ENCODE measurements at regions not wholly inside any gene's neighbourhood (a gene's known extent, or its start where the extent isn't known, plus 50 kb on each side); places are given as distances from the start of the nearest gene placed in this dataset.

- no peak overlapping the region for H3K14ac ChIP-seq (replicated peaks; ENCODE audit: low read depth, low read length)
- H3K9me3 ChIP-seq (ENCODE audit: control insufficient read depth, insufficient read depth, low read length) = no peaks in the 10 kb centered on the region
- no peak overlapping the region for H4K8ac ChIP-seq (ENCODE audit: low read depth in 2 of 2, low read length in 2 of 2)
- no peak overlapping the region for H3K4me2 ChIP-seq (ENCODE audit: low read depth, low read length)
- no peak overlapping the region for H2BK120ac ChIP-seq (ENCODE audit: low read depth, low read length)
- ChIA-PET CTCF (no interaction called here), POLR2A (ENCODE audit: unreplicated experiment) (no interaction called here)
- no peak overlapping the region for H2AK9ac ChIP-seq (replicated peaks; ENCODE audit: low read depth, low read length, poor library complexity)
- H4K91ac ChIP-seq (ENCODE audit: insufficient read depth, low read depth, low read length) = no peak overlapping the region
- no peak overlapping the region for H2AK5ac ChIP-seq (ENCODE audit: low read depth, low read length)
- H3K4ac ChIP-seq (ENCODE audit: low read depth, low read length) = no peak overlapping the region
- H3K23ac ChIP-seq (ENCODE audit: low read depth, low read length) = no peak overlapping the region
- H3K27ac ChIP-seq (ENCODE audit: insufficient read depth, low read length) = no peak overlapping the region
- no peak overlapping the region for H2AFZ ChIP-seq (replicated peaks; ENCODE audit: low read length, poor library complexity)
- no peaks in the 10 kb centered on the region for H3K36me3 ChIP-seq (ENCODE audit: control insufficient read depth, insufficient read depth, low read length)
- TF ChIP-seq FOS (IDR thresholded peaks at IDR 0.05; ENCODE audit: low read depth, low read length) (no peak), SMC3 (IDR thresholded peaks at IDR 0.05; ENCODE audit: low read depth, low read length) (no peak), MXI1 (IDR thresholded peaks at IDR 0.05; ENCODE audit: borderline replicate concordance, low read depth, low read length) (no peak), POLR2A (IDR thresholded peaks at IDR 0.05; ENCODE audit: low read depth, low read length) (no peak), RAD21 (IDR thresholded peaks at IDR 0.05; ENCODE audit: low read length) (no peak), CEBPB (IDR thresholded peaks at IDR 0.05; ENCODE audit: low read depth, low read length) (no peak)
- TF ChIP-seq, protein P1, sequence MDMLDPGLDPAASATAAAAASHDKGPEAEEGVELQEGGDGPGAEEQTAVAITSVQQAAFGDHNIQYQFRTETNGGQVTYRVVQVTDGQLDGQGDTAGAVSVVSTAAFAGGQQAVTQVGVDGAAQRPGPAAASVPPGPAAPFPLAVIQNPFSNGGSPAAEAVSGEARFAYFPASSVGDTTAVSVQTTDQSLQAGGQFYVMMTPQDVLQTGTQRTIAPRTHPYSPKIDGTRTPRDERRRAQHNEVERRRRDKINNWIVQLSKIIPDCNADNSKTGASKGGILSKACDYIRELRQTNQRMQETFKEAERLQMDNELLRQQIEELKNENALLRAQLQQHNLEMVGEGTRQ (IDR thresholded peaks at IDR 0.05; ENCODE audit: low read depth, low read length) = no peak
- peaks cover 7% of the 10 kb centered on the region for H3K4me1 ChIP-seq (ENCODE audit: control insufficient read depth, insufficient read depth, low read length)
- no peak for ATAC-seq (ENCODE audit: low read depth)
- no CpG with 5 or more reads among the region's 9 CpGs for WGBS, 2 experiments (ENCODE audit: extremely low coverage in 2 of 2, insufficient read length in 1 of 2)
- H2BK15ac ChIP-seq (ENCODE audit: low read depth, low read length) = no peak overlapping the region
- H3K4me3 ChIP-seq (ENCODE audit: insufficient read depth, low read depth, low read length) = no peak overlapping the region
- no TSS peak for BruUV-seq (replicated peaks)
- no peak overlapping the region for H3K18ac ChIP-seq (ENCODE audit: low read depth, low read length)
- no peak overlapping the region for H2BK5ac ChIP-seq (ENCODE audit: low read depth, low read length, poor library complexity, severe bottlenecking)
- no peaks in the 10 kb centered on the region for H3K9me1 ChIP-seq (ENCODE audit: insufficient read depth, low read length)
- in situ Hi-C loops (cut with MboI; ENCODE audit: low sequenced_read_pairs) = no loop called here
- no peak overlapping the region for H4K5ac ChIP-seq (ENCODE audit: low read depth, low read length)
- H3K27me3 ChIP-seq (ENCODE audit: control insufficient read depth, insufficient read depth, low read length) = no peaks in the 10 kb centered on the region
- H3K79me1 ChIP-seq (ENCODE audit: low read depth in 1 of 2, low read length in 2 of 2) = no peaks in the 10 kb centered on the region
- intact Hi-C loops (cut with micrococcal nuclease) = no loop called here
- no peak for DNase-seq
- H4K20me1 ChIP-seq (ENCODE audit: insufficient read depth, low read length) = no peaks in the 10 kb centered on the region
- H3K9ac ChIP-seq (ENCODE audit: low read depth, low read length) = no peak overlapping the region
- dilution Hi-C loops (cut with HindIII; ENCODE audit: low sequenced_read_pairs, unreplicated experiment) = no loop called here
- H2BK20ac ChIP-seq (ENCODE audit: low read depth, low read length) = no peak overlapping the region
- H3K56ac ChIP-seq (ENCODE audit: extremely low read depth, insufficient read depth, low read length) = no peak overlapping the region
Observed at GRCh38 chr13:109326601-109327000, 459.8 kb downstream of the IRS2 start.

All from IMR-90 (cell line).